ENCODE measurements at regions not wholly inside any gene's neighbourhood (a gene's known extent, or its start where the extent isn't known, plus 50 kb on each side); places are given as distances from the start of the nearest gene placed in this dataset.

DNA sequence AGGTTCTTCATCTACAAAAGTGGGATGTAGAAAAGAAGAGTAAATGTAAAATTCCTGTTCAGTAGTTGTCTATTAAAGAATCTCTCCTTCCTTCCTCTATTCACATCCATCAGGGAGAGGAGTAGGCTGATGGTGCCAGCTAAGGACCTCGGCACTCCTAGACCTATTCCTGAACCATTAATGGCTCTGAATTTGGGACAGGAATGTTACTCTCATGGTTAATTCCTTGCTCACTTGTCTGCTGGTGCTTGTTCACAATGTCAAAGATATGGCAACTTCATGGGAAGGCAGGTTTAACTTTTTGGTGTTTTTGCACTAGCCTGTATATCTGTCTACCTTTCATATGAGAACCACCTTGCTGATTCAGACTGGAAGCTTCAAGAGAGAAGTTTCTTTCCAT is 206.6 kb downstream of the DAD1 start:
- TF ChIP-seq, protein P1, sequence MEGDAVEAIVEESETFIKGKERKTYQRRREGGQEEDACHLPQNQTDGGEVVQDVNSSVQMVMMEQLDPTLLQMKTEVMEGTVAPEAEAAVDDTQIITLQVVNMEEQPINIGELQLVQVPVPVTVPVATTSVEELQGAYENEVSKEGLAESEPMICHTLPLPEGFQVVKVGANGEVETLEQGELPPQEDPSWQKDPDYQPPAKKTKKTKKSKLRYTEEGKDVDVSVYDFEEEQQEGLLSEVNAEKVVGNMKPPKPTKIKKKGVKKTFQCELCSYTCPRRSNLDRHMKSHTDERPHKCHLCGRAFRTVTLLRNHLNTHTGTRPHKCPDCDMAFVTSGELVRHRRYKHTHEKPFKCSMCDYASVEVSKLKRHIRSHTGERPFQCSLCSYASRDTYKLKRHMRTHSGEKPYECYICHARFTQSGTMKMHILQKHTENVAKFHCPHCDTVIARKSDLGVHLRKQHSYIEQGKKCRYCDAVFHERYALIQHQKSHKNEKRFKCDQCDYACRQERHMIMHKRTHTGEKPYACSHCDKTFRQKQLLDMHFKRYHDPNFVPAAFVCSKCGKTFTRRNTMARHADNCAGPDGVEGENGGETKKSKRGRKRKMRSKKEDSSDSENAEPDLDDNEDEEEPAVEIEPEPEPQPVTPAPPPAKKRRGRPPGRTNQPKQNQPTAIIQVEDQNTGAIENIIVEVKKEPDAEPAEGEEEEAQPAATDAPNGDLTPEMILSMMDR (IDR thresholded peaks at IDR 0.05), result no peak
- no peak for TF ChIP-seq POLR2AphosphoS5 (IDR thresholded peaks at IDR 0.05)
